OCI-M1 (cell line): ENCODE measurements at regions not wholly inside any gene's neighbourhood (a gene's known extent, or its start where the extent isn't known, plus 50 kb on each side); places are given as distances from the start of the nearest gene placed in this dataset.
"Not testable (repeated sequence)": the region's sequence is repeated elsewhere in the genome, so short reads cannot be mapped to it uniquely, and the experiment has no call there.

Source experiments
- DNase-seq: peaks from one replicate; lab custom pipeline; 2025; lab: John Stamatoyannopoulos, UW

DNA sequence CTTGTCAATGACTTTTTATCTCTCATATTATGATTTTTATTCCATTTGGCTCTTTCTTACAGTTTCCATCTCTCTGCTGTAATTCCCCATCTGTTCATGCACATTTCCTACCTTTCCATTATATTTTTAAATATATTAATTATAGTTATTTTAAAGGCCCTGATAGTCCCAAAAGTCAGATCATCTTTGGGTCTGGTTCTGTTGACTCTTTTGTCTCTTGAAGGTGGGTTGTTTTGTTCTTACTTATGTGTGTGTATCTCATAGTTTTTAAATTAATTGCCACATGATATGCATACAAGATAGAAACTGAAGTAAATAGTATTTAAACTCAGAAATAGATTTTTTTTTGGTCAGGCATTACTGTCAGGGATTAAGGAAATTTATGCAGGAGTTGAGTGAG, 178.0 kb upstream of the AJAP1 start:
- no peak for DNase-seq

DNA sequence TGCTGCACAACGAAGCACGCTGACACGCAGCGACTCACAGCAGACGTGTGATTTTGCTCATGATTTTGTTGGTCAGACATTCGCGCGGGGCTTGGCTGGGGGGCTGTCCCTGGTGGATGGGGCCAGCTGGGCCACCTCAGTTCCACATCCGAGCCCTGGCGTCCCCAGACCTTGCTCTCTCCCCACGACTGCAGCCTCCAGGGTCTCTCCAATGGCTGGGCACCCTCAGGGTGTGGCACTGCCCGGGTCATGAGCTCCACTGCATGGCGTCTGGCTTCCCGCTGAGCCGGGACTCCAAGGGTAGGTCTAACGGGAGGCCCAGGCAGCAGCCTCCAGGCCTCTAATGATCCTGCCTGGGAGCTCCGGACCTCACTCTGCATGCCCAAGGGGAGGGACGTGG, 173.0 kb upstream of the AJAP1 start:
- no peak for DNase-seq

DNA sequence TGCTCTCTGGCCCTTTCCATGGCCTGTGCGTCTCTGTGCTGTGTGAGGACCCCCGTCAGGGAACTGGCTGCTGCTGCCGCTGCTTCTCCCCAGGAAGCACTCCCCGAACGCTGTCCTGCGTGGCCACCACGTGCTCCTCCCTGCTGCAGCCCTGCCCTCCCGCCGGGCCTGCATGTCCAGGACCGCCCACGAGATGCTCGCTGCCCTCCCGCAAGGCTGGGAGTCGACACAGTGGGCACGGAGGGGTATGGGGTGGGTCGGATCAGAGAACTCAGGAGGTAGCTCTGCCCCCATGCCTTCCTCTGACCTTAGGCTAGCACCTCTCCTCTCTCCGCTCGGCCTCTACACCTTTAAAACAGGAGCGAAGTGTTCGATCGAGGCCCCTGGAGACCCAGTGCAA, 171.9 kb upstream of the AJAP1 start:
- DNase-seq = no peak

DNA sequence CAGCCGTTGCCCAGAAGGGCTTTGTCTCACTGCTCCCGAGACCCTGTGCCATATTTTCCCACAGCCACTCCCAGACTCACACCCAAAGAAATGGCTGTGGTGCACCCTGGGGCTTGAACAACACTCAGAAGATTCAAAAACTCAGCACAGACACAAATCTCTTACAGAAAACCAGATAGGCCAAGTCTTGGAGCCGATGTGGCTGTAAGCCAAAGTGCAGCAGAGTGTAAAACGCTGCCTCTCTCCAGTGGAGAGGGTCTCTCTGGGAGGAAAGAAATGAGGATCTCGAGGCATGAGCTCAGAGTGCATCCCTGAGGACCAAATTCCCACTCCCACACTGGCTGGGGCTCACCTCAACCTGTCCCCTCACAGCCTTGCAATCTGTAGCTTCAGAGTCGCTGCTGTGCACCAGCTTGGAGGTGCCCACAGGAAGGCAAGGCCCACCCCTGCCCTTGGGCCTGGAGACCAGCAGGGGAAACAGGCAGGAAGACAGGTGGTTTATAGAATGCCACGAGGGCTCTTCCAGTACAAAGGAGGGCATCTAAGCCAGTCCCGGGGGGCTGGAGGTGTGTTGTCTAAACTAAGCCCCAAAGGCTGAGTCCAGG, 171.3 kb upstream of the AJAP1 start:
- no peak for DNase-seq

DNA sequence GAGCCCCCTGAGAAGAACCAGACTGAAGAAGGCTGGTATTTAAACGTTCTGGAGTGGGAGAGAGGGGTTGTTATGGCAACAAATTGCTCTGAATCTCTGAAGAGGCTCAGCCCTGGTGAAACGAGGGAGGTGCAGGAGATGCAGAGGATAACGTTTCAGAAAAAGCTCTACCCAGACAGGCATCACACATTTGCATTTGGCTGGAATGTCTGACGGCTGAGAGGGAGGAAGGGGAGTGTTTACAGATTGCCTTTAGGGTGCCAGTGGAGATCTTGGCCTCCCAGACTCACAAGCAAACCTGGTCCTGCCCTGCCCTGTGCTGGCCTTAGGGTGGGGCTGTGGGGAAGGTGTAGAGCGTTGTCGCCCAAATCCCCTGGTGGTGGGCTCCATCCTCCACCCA, 169.0 kb upstream of the AJAP1 start:
- DNase-seq = no peak

DNA sequence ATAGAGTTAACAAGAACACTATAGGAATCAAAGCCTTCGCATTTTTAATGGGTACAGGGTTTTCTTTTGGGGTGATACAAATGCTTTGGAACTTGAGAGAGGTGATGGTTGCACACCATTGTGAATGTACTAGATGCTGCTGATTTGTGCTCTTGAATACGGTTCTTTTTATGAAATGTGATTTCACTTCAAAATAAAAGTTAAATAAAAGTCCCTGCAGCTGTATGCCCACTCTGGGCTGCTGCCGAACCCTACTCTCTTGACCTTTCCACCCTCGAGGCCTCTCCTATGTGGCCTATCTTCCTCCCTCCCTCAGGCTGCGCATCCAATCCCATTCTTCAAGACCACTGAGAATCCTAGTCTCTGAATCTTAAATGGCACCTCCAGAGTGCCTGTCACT, 168.5 kb upstream of the AJAP1 start:
- no peak for DNase-seq

DNA sequence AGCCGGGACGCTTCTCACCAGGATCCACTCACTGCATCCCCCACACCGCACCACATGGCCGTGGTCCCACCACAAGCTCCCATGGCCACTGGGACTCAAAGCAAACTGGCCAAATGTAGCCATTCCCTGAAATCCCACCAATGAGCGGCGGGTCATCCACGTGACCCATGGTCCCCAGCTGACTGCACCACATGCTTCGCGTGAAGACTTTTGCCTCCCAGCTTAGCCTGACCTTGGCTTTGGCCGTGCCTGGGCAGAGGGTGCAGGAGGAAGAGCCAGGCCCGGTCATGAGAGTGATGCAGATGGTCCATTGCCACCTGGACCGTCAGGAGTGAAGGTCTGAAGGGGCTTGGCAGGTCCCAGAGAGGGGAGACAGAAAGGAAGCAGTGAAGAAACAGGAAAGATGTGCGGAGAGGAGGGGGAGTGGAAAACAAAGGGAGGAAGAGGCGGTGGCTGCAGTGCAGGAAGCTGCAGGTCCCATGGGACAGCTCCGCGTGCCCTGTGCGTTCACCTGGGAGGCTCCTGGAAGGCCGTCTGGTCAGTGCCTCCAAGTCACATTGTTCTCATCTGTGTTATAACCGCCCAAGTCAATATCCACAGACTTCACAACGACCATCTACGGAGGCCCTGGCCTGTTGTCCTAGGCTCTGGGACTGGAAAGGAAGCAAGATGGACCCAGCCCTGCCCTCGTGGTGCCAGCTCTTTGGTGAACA, 167.8 kb upstream of the AJAP1 start:
- DNase-seq = no peak

DNA sequence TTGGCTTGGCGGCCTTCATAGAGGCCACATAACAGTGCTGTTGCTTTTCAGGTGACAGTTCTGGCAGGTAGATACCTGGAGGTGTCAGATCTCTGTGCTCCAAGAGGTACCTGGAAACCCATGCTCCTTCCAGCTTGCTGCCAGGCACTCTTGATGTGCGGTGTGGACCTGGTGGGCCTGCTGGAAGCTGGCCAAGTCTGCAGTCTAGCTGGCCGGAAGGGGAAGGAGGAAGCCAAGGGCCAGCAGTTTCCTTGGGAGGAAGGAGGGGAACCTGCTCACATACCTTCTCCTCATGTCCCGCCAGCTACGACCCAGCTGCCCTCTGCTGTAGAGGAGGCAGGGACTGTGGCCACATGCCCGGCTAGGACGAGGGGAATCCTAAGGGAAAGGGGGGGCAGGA, 166.4 kb upstream of the AJAP1 start:
- no peak for DNase-seq

DNA sequence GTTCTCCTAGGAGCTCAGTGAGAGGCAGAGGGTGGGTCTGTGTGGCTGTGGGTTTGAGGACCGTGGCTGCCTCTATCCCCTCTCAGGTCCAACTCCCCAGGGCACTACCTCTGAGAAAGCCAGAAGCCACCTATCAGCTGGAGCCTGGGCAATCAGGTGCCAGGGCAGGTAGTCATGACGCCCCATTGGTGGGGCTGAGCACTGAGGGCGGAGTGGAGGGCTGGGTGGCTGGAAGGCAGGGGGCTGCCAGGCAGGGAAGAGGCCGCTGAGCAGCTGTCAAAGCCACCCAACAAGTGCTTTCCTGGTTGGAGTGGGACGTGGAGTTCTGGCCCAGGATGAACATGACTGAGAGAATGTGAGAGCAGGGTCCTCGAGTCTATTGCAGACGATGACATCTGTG, 164.9 kb upstream of the AJAP1 start:
- no peak for DNase-seq

DNA sequence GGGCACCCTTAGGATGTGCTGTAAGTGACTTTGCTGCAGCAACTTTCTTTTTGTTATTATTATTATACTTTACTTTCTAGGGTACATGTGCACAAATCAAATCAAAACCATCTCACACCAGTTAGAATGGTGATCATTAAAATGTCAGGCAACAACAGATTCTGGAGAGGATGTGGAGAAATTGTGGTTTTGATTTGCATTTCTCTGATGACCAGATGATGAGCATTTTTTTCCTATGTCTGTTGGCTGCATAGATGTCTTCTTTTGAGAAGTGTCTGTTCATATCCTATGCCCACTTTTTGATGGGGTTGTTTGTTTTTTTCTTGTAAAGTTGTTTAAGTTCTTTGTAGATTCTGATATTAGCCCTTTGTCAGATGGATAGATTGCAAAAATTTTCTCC, 164.4 kb upstream of the AJAP1 start:
- not testable (repeated sequence) for DNase-seq

DNA sequence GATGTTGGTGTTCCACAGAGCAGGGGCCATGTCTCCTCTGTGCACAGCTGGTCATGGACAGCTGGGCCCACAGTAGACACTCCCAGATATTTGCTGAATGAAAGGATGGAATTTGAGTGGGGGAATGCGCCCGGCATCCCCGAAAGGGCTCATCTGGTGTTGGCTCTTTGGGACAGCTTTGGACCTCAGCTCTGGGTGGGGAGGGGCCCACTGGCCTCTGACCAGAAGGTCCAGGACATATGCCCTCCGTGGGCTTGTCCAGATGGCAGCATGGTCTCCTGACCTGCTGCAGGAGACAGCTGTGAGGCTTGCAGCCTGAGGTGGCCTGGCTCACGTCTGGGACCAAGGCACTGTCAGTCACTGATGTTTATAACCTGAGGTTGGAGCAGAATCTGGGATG, 160.4 kb upstream of the AJAP1 start:
- no peak for DNase-seq

DNA sequence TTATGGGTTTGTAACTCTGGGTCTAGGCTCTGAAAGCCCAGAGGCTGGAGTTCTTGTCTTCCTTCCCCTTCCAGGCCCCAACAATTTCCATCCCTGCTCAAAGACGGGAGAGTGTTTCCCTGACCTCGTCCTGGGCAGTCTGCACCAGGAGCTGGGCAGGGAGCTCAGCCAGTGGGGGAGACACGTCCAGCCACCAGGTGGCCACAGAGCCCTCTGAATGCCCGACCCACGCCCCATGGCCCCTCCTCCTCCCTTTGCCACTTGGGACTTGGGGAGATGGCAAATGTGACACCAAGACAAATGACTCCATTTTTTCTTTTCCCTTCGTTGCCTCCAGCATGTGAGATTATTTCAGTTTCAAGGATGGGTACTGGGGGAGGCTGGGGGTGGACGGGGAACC, 159.9 kb upstream of the AJAP1 start:
- no peak for DNase-seq

DNA sequence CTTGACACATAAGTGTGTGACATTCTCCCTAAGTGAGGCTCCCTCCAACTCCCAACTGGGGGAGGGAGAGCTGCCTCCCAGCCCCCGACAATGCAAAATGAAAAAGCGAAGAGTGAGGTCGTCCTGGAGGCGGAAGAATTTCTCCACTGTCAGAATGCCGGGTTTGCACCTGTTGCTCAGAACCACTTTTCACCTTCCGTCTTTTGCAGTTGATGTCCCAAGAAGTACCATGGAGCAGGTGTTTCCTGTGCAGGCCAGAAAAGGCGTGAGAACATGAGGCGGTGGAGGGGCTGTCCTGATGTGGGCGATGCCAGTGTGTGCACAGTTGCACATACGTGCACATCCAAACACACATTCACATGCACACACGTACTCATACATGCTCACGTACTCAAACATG, 158.6 kb upstream of the AJAP1 start:
- DNase-seq = no peak

DNA sequence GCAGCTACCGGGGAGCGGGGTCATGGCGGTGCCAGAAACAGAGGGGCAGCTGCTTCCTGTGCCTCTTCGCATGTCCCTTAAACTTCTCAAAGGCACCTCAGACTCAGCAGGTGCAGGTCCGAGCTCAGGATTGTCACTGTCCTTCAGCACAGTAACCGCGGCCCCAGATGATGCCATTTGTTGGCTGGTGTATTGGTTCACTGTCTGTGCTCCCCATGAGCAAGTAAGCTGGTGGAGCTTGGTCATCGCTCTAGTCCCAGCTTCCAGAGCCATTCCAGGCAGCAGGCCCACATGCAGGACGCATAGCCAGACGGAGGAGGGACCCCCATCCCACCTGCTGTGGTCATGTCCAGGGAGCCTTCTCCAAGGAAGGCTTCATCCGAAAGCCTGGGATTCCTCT, 154.0 kb upstream of the AJAP1 start:
- no peak for DNase-seq

DNA sequence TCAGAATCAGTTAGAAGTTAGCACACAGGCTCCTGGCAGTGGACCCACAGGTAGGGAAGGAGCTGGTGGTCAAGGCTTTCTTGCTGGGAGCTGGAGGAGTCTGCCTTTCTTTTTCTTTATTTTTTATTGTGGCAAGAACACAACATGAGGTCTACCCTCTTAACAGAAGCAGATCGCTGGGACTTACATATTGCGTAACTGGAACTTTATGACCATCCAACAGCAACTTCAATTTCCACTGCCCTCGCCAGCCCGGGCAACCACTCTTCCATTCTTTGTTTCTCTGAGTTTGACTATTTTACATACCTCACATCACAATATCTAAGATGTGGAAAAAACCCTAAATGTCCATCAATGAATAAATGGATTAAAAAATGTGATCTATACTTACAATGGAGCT, 147.8 kb upstream of the AJAP1 start:
- no peak for DNase-seq

DNA sequence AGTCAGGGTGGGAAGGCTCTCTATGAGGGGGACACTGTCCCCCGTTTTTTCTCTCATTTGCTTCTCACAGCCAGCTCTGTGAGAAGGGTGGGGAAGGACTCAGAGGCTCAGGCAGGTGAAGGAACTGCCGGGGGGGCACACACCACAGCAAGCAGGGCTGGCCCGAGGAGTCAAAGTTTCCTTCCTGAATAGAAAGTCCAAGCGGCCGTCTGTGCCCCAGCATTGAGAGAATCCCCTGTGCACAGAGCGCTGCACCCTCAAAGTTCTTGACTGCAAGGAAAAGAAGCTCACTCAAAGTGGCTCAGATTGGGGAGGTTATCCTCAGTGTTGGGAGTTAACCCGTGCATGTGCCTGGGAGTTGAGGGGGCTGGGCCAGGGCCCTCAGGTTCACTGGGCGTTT, 145.2 kb upstream of the AJAP1 start:
- DNase-seq = no peak

DNA sequence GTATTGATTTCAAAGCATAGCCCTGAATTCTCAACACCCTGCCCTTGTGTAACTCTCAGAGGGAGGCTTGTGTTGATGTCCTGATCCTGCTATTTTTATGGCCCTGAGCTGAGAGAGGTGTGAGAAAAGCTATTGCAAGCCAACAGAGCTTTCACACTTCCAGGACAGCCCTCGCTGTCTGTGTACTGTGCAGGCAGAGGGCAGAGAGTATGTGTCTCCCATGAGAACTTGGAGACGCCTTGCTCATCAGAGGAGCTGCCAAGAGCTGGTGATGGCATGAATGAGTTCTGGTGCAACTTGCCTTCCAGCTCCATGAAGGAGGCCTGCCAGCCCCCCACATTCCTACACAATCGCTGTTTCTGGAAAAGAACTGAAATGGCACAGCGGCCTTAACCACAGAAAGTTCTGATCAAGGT, 144.1 kb upstream of the AJAP1 start:
- no peak for DNase-seq

DNA sequence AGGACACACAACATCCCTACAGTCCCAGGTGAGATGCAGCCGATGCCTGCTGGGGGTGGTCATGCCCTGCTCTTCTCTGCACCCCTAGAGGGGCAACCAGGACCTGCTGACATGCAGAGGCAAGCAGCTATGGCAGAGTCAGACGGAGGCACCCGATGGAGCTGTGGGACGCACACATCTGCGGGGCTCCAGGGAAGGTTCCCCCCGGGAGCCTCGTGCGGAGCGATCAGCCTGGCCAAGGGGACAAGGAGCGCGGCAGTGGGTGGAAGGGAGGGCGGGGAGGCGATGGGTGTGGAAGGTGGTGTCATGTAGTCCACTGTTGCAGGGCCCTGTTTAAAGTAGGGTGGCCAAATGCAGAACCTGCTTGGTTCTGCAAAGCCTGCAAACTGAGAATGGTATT, 143.0 kb upstream of the AJAP1 start:
- no peak for DNase-seq

DNA sequence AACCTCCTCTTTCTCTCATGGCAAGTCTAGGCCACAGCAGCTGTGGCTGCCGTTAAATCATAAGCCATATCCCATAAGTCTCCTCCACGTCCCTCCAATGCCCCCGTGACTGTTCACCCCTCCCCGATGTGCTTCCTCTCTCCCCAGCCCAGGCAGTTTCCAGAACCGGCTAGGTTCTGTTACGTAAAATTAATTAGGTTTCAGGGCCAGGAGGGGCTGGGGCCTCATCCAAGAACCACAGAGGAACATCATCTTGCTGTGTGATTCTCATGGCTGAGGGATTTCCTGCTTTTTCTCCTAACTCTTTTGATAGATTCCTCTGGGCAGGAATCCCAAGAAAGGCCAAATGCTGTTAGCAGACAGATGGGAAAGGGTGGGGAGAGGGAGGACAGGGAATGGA, 141.8 kb upstream of the AJAP1 start:
- no peak for DNase-seq

DNA sequence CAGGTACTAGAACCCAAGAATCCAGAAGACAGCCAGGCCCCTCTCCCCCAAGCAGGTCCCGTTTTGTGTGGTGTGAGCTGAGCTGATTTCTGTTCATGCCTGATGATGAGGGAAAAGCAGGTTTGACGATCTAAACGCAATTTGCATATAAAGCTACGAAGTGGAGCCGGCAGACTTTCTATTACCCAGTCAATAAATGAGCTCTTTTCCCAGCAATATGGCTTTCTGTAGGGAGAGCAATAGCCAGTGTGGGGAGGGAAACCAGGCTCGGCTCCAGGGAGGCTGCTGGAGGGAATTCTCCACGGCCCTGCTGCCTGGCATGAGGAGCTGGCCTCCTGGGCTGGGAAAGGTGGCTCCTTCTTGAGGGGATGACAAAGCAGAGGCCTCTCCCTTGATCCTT, 140.7 kb upstream of the AJAP1 start:
- DNase-seq = no peak

DNA sequence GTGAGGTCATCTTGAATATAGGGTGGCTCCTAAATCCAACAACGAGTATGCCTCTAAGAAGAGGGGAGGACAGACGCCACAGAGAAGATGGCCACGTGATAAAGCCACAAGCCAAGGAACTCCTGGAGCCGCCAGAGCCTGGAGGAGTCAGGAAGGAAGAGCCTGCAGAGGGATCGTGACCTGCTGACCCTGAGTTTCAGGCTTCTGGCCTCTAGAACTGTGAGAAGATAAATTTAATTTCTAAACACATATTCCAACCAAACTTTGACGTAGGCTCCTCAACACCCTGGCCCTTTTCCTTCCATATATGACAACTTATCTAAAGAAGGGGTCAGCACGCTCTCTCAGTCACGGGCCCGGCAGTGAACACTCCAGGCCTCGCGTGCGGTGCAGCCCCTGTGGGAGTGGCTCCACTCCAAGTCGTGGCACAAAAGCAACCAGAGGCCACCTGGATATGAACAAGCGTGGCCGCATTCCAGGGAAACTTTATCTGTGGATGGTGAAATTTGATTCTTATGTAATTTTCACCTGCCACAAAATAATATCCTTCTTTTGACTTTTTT, 138.6 kb upstream of the AJAP1 start:
- no peak for DNase-seq

DNA sequence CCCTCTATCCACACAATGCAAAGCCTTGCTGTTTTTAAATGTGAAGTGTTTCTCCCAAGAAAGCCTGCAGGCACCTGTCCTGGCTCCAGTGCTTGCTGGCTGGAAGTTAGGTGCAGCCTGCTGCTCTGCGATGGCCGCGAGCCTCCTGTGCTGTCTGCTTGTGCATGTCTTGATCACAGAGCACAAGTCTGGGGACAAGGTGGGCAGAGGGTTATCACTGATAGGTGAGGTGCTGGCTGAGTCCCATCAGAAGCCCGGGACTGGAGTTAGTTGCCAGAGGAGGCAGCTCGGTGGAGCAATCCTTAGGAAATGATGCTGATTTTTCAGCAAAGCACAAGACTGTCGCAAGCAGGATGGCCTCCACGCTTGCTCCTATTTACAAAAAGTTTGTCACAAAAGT, 137.8 kb upstream of the AJAP1 start:
- no peak for DNase-seq

DNA sequence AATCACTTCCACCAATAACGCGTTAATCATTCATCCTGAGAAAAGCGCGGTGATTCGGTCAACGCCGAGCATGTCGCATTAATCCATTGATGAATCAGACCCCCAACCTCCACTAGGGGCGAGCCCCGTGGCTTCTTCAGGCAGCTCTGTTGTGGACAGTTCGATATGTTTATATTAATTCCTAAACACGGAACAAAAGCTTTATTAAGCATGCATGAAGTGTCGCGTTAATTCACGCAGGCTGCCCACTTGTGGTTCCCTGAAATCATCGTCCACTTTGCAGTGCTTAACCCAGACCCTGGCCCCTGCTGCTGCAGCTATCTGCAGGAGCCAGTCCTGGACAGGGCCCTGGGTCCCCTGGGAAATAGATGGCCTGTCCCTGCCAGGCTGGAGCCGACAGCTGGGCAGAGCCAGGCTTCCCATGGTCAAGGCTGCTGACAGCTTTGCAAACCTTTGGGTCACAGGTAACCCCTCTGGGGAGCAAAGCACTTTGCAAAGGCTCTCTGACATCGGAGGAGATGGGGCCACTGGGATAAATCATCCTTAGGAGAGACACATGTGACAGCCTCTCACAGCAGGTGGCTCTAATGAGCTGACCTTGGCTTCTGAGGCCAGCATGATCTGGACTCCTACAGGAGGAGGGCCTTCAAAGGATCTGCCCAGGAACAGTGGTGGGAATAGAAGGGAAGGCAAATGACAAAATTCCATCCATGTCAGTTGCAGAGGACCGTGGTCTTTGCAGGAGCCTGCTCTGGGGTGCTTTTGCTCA, 137.0 kb upstream of the AJAP1 start:
- no peak for DNase-seq
